Suprapubic skin (tissue), 4 donors: ENCODE measurements at regions not wholly inside any gene's neighbourhood (a gene's known extent, or its start where the extent isn't known, plus 50 kb on each side); places are given as distances from the start of the nearest gene placed in this dataset.

Source experiments
- EP300 ChIP-seq: sonication (generic); formaldehyde crosslinking; IDR thresholded peaks from one replicate; pipeline ENCODE4 v1.6.1; 2017; ENCODE audit warnings: antibody characterized with exemption
- POLR2A ChIP-seq, 2 donors: fragments of 450-650 bp; IDR thresholded peaks; one replicate each; pipeline ENCODE4 v1.6.1; 2017; ENCODE audit warnings: antibody characterized with exemption in 2 of 2, mild to moderate bottlenecking in 2 of 2, moderate library complexity in 2 of 2
- POLR2AphosphoS5 ChIP-seq, 3 donors: sonication (generic); formaldehyde crosslinking; IDR thresholded peaks; one replicate each; pipeline ENCODE4 v1.6.1; 2017; ENCODE audit warnings: antibody characterized with exemption in 3 of 3
- TF ChIP-seq, protein P1 (sequence below), 2 donors: fragments of 200-600 bp in 1 of 2; fragments of 450-650 bp in 1 of 2; sonication (generic) in 1 of 2; IDR thresholded peaks; one replicate each; pipeline ENCODE4 v1.5.1; 2016 to 2019; ENCODE audit warnings: antibody characterized with exemption in 2 of 2, mild to moderate bottlenecking in 1 of 2, moderate library complexity in 1 of 2

DNA sequence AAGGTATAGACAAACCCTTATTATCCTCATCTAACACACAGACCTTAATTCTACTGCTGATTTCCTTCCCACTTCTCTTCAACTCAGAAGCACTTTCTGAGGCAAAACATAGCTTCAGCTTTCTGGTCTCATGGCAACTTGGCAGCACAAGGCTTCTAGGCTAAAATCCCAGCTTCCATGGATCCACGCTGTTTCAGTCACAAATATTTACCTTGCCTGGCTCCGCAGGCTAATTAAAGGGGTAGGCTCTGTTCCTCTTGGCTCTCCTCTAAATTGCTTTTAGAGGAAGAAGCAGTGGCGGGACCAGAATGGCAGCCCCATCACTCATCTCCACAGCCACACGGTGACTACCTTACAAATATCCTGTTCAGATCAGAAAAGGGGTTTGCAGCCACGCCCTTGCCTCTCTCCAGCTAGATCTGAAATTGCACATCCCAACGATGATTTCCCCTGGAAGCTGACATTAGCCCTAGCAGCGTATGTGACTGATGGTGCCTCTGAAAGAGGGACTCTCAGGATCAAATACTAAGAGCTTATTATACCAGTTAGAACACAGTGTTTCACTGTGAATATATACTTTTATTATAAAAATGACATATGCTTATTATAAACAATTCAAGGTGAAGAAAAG is 221.5 kb upstream of the NUDT4 start:
- TF ChIP-seq EP300, result no peak
- no peak for TF ChIP-seq POLR2A (IDR thresholded peaks at IDR 0.05)
- TF ChIP-seq, protein P1, sequence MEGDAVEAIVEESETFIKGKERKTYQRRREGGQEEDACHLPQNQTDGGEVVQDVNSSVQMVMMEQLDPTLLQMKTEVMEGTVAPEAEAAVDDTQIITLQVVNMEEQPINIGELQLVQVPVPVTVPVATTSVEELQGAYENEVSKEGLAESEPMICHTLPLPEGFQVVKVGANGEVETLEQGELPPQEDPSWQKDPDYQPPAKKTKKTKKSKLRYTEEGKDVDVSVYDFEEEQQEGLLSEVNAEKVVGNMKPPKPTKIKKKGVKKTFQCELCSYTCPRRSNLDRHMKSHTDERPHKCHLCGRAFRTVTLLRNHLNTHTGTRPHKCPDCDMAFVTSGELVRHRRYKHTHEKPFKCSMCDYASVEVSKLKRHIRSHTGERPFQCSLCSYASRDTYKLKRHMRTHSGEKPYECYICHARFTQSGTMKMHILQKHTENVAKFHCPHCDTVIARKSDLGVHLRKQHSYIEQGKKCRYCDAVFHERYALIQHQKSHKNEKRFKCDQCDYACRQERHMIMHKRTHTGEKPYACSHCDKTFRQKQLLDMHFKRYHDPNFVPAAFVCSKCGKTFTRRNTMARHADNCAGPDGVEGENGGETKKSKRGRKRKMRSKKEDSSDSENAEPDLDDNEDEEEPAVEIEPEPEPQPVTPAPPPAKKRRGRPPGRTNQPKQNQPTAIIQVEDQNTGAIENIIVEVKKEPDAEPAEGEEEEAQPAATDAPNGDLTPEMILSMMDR (IDR thresholded peaks at IDR 0.05), result no peak
- no peak for TF ChIP-seq POLR2AphosphoS5 (IDR thresholded peaks at IDR 0.05)
